Raji (cell line): ENCODE measurements at regions not wholly inside any gene's neighbourhood (a gene's known extent, or its start where the extent isn't known, plus 50 kb on each side); places are given as distances from the start of the nearest gene placed in this dataset.

Experiments
- POLR2A ChIP-seq: IDR thresholded peaks from 2 replicates; pipeline ENCODE4 v1.6.1; 2011; ENCODE audit warnings: low read depth, low read length, control low read depth; ENCODE audit not compliant: insufficient read depth

DNA sequence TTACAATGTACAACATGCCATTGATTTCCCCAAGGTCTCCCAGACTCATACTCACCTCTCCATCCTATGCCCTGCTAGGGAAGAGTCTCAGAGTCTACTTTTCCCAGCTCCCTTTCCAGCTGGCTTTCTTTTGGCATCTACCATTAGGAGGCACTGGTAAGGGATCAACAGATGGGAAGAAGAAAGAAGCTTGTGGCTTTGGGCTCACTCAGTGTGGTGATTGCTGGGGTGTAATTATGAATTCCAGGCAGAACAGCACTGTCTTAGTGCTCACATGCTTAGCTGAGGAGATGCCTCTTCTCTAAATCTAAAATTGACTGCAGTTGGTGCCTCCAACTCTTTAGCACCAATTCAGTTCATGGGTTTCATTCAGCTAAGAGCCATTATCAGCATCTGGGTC is 330.0 kb downstream of the PSAT1 start:
- TF ChIP-seq POLR2A, result no peak

GRCh38 chr9:78630966-78631365 is 334.0 kb downstream of the PSAT1 start:
- no peak for TF ChIP-seq POLR2A

- no peak for TF ChIP-seq POLR2A
Measured at GRCh38 chr9:78640728-78641127, 343.8 kb downstream of the PSAT1 start.

DNA sequence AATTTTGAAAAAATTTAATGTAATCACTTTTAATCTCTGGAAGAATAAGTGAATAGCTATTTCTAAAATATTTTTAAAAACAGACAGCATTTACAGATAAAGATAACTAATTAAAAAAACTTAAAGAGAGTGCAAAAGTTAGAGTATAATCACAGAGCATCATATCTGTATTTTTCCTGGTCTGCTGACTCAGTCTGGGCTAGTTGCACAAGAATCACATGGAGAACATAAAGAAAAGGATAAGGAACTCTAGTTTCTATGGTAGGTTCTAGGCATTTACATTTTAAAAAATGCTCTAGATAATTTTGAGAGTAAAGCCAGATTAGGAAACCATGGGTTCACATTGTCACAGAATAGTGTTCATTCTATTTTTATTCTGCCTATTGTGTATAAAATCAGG is 347.4 kb downstream of the PSAT1 start:
- TF ChIP-seq POLR2A, result no peak

- TF ChIP-seq POLR2A, result no peak
Measured at GRCh38 chr9:78654324-78654723, 357.4 kb downstream of the PSAT1 start.

DNA sequence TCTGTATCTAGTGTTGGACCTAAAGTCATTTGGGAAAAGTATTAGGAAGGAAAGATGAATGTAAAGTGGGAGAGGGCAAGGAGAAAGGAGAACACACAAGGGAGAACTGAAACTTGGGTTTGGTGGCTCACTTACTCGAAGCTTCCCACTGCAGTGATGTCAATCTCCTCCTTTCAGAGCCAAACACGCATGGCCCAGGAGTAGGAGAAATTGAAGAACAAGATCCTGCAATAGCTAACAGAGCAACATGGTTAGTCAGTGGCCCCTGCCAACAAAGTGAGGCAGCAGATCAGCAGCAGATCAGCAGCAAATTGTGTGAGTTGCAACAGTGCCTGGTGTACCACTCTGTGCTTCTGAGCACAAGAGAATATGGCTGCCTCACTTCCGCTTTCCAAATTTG is 366.4 kb downstream of the PSAT1 start:
- no peak for TF ChIP-seq POLR2A

GRCh38 chr9:78664370-78664769 is 367.4 kb downstream of the PSAT1 start:
- no peak for TF ChIP-seq POLR2A

DNA sequence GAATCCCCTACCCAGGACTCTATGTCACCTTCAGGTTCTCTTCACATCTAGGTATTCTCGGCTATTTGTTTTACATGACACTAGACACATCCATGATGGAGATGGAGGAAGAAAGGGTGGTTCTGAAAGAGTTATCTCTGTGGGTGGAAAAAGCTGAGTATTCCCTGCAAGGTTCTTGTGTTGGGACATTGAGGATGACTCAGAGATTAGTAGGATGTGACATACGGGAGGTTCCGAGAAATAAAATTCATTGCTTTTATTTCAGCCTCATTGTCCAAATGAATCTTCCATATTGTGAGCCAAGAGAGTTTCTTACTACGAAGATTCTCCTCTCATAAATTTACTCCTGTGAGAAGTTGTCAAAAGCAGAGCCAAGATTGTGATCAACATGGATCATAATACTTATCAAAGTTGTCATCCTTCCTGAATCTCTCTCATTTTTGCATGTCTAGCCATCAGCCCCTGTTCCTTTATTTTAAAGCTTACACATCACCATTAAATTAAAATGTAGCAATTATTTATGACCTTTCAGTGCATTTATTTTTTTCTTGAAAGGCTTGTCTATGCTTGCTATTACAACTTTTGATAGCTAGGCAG is 370.0 kb downstream of the PSAT1 start:
- TF ChIP-seq POLR2A, result no peak

GRCh38 chr9:78668148-78668832 is 371.4 kb downstream of the PSAT1 start:
- no peak for TF ChIP-seq POLR2A

DNA sequence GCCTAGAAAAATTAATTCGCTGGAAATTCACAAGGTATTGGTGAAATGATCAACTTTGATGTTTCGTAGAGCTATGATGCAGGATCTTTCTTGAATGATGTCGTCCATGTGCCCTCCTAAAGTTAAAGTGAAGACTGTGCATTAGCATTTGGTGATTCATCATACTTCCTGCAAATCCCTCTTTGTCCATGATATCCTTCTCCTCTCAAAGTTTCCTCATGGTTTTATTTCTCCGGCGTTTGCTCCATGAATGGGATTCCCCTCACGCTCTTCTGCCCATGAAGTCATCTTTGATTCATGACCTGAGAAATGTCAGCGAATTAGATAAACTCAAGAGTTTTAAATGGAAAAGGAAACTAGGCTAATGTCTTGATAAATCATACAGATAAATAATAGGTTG is 372.7 kb downstream of the PSAT1 start:
- TF ChIP-seq POLR2A, result no peak

GRCh38 chr9:78671785-78672184 is 374.9 kb downstream of the PSAT1 start:
- TF ChIP-seq POLR2A, result no peak

- TF ChIP-seq POLR2A, result no peak
Measured at GRCh38 chr9:78674874-78675273, 377.9 kb downstream of the PSAT1 start.

- no peak for TF ChIP-seq POLR2A
Measured at GRCh38 chr9:78676009-78676408, 379.1 kb downstream of the PSAT1 start.

DNA sequence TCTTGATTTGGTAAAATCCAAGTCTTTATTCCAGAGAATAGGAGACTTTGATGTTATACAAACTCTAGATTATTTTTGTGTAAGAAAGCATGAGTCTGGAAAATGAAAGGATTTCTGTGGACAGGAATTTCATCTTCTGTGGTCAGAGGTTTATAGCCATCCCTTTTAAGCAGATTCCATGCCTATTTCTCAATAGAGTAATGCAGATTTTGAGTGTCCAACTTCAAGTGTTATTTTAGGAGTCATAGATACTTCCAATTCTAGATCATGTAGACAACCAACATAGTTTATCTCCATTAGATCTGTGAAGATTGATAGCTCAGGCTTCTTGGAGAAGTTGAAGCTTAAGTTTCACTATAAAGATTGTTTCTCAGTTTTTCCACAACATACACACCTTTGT is 379.7 kb downstream of the PSAT1 start:
- no peak for TF ChIP-seq POLR2A

GRCh38 chr9:78677326-78677725 is 380.4 kb downstream of the PSAT1 start:
- TF ChIP-seq POLR2A, result no peak

DNA sequence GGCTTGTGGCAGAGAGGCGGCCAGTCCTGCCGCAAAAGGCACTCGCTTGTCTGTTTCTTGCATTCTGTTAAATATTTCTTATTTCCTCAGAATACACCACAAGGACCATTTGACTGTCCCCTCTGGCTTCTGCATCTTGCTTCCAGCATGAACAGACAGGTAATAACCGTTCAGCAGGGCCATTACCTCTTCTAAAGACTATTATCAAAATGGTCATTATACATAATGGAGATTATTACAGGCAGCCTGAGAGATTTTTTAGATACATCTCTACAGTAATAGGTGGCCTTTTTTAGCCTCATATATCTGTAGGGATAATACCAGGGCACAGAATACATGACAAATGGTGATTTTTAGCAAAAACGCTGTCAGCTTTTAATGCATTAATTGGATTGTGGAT is 382.0 kb downstream of the PSAT1 start:
- no peak for TF ChIP-seq POLR2A

GRCh38 chr9:78680196-78680595 is 383.3 kb downstream of the PSAT1 start:
- TF ChIP-seq POLR2A, result no peak

DNA sequence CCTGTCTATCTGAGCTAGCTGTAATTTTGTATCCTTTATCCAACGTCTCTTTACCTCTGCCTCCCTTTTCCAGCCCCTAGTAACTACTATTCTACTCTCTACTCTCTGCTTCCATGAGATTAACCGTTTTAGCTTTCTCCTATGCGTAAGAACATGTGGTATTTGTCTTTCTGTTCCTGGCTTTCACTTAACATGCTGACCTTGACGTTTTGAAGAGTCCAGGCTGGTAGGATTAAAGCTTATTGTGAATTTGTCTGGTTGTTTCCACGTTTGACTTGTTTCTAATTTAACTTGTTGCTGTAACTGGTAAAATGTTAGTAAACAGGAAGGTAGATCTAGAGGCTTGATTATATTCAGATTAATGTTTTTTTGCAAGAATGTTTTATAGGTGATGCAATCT is 385.3 kb downstream of the PSAT1 start:
- no peak for TF ChIP-seq POLR2A

GRCh38 chr9:78685471-78685870 is 388.5 kb downstream of the PSAT1 start:
- TF ChIP-seq POLR2A, result no peak
